NB4 (cell line): ENCODE measurements at regions not wholly inside any gene's neighbourhood (a gene's known extent, or its start where the extent isn't known, plus 50 kb on each side); places are given as distances from the start of the nearest gene placed in this dataset.
A peak's percentile ranks its signal among the peaks of the same experiment; 100 is the strongest.

Source experiments
- DNase-seq: peaks from one replicate; pipeline ENCODE4 v3.0.0; 2010; ENCODE audit warnings: low read depth
- H3K4me3 ChIP-seq: one replicate; pipeline ENCODE4 v1.5.1; 2011; ENCODE audit warnings: mild to moderate bottlenecking, low read depth, low read length, moderate library complexity
- MYC ChIP-seq: IDR thresholded peaks from 2 replicates; pipeline ENCODE4 v1.6.1; 2011; ENCODE audit warnings: low read depth, low read length
- POLR2A ChIP-seq: IDR thresholded peaks from 2 replicates; pipeline ENCODE4 v1.6.1; 2011; ENCODE audit warnings: mild to moderate bottlenecking; ENCODE audit not compliant: insufficient read length; ENCODE audit errors: extremely low read depth
- TF ChIP-seq, protein P1 (sequence below): IDR thresholded peaks from 2 replicates; pipeline ENCODE4 v1.6.1; 2011; ENCODE audit warnings: low read depth, low read length
- TF ChIP-seq, protein P2 (sequence below): IDR thresholded peaks from one replicate; pipeline ENCODE4 v1.5.1; 2012; ENCODE audit warnings: low read depth, low read length

DNA sequence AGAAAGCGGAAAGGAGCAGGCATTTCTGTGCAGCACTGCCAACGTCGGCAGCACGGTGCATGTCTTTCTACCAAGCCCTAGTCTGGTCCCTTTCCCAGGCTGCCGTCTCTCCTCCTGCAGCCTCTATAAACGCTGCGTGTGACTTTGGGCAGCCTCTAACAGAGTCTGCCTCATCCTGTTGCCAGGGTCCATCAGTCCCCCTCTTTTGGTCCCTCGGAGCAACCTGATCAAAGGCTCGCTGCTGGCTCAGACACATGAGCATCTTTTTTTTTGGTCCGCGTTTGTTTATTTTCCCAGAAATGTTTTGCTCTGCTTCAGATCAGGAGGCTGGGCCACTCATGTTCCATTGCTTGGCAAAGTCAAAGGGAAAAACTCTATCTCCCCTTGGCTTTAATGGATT, 166.8 kb upstream of the CST7 start:
- no peak for DNase-seq
- no peak overlapping the region for H3K4me3 ChIP-seq
- TF ChIP-seq, protein P1, sequence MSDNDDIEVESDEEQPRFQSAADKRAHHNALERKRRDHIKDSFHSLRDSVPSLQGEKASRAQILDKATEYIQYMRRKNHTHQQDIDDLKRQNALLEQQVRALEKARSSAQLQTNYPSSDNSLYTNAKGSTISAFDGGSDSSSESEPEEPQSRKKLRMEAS, result no peak
- TF ChIP-seq, protein P2, sequence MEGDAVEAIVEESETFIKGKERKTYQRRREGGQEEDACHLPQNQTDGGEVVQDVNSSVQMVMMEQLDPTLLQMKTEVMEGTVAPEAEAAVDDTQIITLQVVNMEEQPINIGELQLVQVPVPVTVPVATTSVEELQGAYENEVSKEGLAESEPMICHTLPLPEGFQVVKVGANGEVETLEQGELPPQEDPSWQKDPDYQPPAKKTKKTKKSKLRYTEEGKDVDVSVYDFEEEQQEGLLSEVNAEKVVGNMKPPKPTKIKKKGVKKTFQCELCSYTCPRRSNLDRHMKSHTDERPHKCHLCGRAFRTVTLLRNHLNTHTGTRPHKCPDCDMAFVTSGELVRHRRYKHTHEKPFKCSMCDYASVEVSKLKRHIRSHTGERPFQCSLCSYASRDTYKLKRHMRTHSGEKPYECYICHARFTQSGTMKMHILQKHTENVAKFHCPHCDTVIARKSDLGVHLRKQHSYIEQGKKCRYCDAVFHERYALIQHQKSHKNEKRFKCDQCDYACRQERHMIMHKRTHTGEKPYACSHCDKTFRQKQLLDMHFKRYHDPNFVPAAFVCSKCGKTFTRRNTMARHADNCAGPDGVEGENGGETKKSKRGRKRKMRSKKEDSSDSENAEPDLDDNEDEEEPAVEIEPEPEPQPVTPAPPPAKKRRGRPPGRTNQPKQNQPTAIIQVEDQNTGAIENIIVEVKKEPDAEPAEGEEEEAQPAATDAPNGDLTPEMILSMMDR, result no peak
- TF ChIP-seq POLR2A (no peak), MYC (no peak)

DNA sequence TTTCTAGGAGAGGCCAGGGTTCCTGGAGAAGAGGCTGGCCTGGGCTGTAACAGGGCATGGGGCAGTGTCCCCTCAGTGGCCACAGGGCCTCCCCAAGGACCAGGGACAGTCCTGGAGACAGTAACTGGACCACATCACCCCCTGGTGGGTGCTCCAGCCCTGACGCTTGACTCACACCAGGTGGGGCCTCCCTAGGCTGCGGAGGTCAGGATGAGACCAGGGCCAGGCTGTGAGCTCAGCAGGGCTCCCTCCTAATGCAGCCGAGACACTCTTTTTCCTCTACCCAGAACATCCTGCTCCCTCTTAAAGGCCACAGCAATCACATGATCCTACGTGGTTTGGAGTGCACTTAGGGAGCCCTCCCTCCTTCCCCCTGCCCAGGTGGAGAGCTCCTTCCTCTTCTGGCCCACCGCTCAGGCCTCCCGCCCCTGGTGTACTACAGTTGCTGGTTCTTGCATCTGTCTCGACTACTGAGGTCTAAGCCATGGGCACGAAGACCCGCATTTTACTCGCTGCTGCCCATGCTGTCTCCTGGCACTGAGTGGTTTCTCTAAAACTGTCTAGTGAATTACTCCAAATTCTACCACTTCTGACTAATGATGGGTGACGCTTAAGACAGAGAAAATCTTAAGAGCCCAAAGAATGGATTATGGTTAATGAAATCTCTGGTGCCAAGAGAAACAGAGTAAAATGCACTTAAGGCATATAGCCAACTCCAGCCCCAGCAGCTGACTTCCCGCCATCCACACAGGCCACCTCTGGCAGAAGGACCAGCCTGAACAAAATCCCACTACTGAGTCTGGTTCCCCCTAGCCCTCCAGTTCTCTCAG, 166.1 kb upstream of the CST7 start:
- no peak for DNase-seq
- no peak overlapping the region for H3K4me3 ChIP-seq
- TF ChIP-seq, protein P1, result no peak
- TF ChIP-seq, protein P2, result no peak
- no peak for TF ChIP-seq POLR2A
- no peak for TF ChIP-seq MYC

DNA sequence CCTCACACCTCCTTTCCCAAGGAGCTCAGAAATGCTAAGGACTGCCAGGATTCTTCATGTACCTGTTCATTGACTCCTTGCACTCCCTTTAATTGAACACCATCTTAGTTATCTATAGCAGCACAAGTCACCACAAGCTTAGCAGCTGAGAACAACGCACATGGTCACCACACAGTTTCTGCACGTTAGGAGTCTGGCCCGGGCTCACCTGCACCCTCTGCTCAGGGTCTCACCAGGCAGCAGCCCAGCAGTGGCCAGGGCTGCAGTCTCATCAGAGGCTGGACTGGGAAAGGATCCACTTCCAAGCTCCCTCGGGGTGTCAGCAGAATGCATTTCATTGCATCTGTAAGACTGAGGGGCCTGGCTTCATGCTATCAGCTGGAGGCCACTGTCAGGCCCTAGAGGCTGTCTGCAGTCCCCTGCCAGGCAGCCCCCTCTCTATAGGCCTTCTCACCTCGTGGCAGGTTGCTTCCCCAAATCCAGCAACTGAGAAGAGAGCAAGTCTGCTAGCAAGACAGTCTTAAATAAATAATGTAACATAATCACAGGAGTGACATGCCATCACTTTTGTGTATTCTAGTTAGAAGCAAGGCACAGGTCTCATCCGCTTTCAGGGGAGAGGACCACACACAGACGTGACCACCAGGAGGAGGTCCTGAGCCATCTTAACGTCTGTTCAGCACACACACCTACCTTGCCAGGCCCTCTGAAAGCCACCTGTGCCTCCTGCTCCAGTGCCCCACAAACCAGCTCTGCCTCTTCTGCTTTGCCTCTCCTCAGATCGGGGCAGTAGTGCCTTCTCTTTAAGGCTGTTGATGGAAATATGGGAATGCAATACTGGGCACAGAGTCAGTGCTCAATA, 165.2 kb upstream of the CST7 start:
- H3K4me3 ChIP-seq, result no peak overlapping the region
- peak; percentile 21 for DNase-seq

DNA sequence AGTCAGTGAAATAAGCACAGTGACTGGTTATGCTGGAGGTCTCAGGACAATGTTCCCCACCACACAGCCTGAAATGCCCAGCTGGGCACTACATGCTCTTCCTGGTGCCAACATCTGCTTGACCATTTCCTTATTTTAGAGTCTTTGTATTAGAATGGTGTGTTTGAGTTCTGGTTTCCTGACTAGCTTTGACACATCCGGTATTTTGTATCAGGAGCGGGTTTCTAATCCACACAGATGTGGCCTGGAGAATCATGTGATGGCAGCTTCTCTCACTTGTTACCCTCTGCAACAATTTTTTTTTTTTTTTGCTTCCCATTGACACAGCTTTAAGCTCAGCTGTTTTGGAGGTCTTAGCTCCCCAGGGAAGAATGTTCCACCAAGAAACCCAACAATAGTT, 164.5 kb upstream of the CST7 start:
- no peak for DNase-seq
- H3K4me3 ChIP-seq, result no peak overlapping the region
- no peak for TF ChIP-seq POLR2A
- no peak for TF ChIP-seq MYC
- TF ChIP-seq, protein P2, result no peak
- TF ChIP-seq, protein P1, result no peak

More for the DNA sequence above, 165.2 kb upstream of the CST7 start:
- TF ChIP-seq, protein P1, result no peak
- TF ChIP-seq, protein P2, result peak; percentile 23
- TF ChIP-seq POLR2A, result no peak

DNA sequence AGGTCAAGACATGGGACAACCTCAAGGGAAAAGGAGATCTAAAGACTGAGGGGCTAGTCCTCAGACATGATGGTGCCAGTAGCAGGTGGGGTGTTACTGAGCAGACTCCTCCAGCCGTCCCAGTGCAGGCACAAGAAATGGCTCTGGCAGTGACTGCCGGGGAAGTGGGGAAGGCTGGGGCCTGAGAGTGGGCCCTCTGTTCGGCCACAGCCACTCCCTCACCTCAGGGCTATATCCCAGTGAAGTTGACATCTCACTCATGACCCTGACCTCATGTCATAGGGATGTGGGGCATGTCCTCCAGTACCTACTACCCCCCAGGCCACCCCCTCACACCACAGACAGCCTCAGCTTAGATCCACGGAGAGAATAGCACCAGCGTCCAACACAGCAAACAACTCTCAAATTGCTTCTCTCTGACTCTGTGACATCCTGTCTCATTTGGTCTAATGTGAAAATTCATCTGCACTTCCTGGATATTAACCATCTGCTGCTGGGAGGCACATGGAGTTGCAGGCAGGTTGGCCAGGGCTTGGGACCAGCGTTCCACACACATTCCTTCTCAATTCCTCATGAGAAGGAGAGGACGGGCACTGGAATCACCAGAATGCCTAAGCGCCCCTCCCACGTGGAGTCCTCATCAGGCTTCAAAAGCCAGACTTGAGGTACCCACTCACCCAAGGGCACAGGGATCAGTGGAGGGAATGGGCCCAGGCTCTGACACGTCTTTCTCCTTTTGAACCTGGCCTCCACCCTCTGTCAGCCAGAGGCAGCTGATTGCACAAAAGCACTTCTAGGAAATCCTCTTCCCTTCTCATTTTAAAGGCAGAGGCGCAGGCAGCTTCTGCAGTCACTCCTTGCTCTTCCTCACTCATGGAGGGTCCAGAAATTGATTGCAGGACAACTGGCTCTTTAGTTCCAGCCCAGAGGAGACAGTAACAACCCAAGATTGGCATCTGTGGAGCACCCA, 163.6 kb upstream of the CST7 start:
- no peak for DNase-seq
- TF ChIP-seq, protein P2, result no peak
- TF ChIP-seq, protein P1, result no peak
- TF ChIP-seq POLR2A, result no peak
- no peak overlapping the region for H3K4me3 ChIP-seq
